ENCODE measurements at regions not wholly inside any gene's neighbourhood (a gene's known extent, or its start where the extent isn't known, plus 50 kb on each side); places are given as distances from the start of the nearest gene placed in this dataset.

GRCh38 chr21:35377505-35378090 is 328.5 kb upstream of the RUNX1 start:
- Histone ChIP-seq H3K27me3 (ENCODE audit: insufficient read depth, low read length) (no peaks in the 10 kb centered on the region), H3K23ac (ENCODE audit: insufficient read length, low read depth, low read length) (no peak overlapping the region), H3K14ac (ENCODE audit: insufficient read depth, low read length) (no peak overlapping the region), H3K18ac (ENCODE audit: insufficient read length, low read depth, low read length) (no peak overlapping the region), H2BK20ac (ENCODE audit: low read depth, low read length, poor library complexity, severe bottlenecking) (no peak overlapping the region), H4K5ac (ENCODE audit: insufficient read length, low read depth, low read length) (no peak overlapping the region), H3K9ac (ENCODE audit: extremely low read depth, insufficient read length, low read length) (no peak overlapping the region), H3K4me2 (ENCODE audit: insufficient read depth, insufficient read length, low read length) (no peak overlapping the region), H2AK5ac (ENCODE audit: insufficient read length, low read length) (no peak overlapping the region), H3K9me3 (ENCODE audit: control insufficient read depth, low read depth, low read length) (no peaks in the 10 kb centered on the region), H3K56ac (ENCODE audit: insufficient read length, low read depth, low read length) (no peak overlapping the region), H4K20me1 (ENCODE audit: control insufficient read depth, insufficient read depth, insufficient read length) (no peaks in the 10 kb centered on the region), H2BK5ac (ENCODE audit: insufficient read length, low read length) (no peak overlapping the region), H3K79me1 (ENCODE audit: insufficient read depth, low read depth, low read length, poor library complexity, severe bottlenecking) (no peaks in the 10 kb centered on the region), H3K27ac (ENCODE audit: insufficient read length, low read depth, low read length) (no peak overlapping the region), H3K23me2 (ENCODE audit: insufficient read length, low read depth, low read length, poor library complexity, severe bottlenecking) (no peaks in the 10 kb centered on the region), H3T11ph (ENCODE audit: low read length) (no peak overlapping the region), H2BK15ac (ENCODE audit: low read depth, low read length) (no peak overlapping the region), H2BK12ac (ENCODE audit: insufficient read length, low read depth, low read length) (no peak overlapping the region), H4K91ac (ENCODE audit: insufficient read length, low read depth, low read length) (no peak overlapping the region), H2AFZ (ENCODE audit: low read length) (no peak overlapping the region), H3K79me2 (ENCODE audit: insufficient read depth, low read length) (no peaks in the 10 kb centered on the region), H4K8ac (replicated peaks; ENCODE audit: insufficient read length, low read depth, low read length) (no peak overlapping the region), H2BK120ac (ENCODE audit: low read depth, low read length, poor library complexity, severe bottlenecking) (no peak overlapping the region), H3K4ac (ENCODE audit: low read depth, low read length) (no peak overlapping the region), H3K4me1 (ENCODE audit: insufficient read depth, low read length) (no peaks in the 10 kb centered on the region)
- Mint-ChIP-seq H3K9me3 (no peaks in the 10 kb centered on the region; a peak in 2 of 5 replicates), H3K27ac (no peak overlapping the region), H3K4me1 (no peaks in the 10 kb centered on the region), H3K4me3 (no peak overlapping the region), H3K27me3 (ENCODE audit: low read depth) (no peaks in the 10 kb centered on the region), H3K36me3 (ENCODE audit: insufficient read depth in 1 of 3, low read depth in 3 of 3) (no peaks in the 10 kb centered on the region; a peak in 1 of 7 replicates)
- TF ChIP-seq CTCF (conservative IDR thresholded peaks at IDR 0.05) = no peak
- no CpG with 5 or more reads among the region's 7 CpGs for WGBS (ENCODE audit: extremely low coverage, insufficient read length, low lambda C conversion rate)
- DNase-seq = no peak

All from H9 (cell line).